CD4-positive, alpha-beta T cell treated with Interleukin-4 for 1 hour (primary cell): ENCODE measurements at regions not wholly inside any gene's neighbourhood (a gene's known extent, or its start where the extent isn't known, plus 50 kb on each side); places are given as distances from the start of the nearest gene placed in this dataset.
"Not testable (repeated sequence)": the region's sequence is repeated elsewhere in the genome, so short reads cannot be mapped to it uniquely, and the experiment has no call there.

Experiments used
- DNase-seq, 2 donors: peaks; one replicate each; pipeline ENCODE4 v3.0.0-alpha.2; 2020 to 2022

DNA sequence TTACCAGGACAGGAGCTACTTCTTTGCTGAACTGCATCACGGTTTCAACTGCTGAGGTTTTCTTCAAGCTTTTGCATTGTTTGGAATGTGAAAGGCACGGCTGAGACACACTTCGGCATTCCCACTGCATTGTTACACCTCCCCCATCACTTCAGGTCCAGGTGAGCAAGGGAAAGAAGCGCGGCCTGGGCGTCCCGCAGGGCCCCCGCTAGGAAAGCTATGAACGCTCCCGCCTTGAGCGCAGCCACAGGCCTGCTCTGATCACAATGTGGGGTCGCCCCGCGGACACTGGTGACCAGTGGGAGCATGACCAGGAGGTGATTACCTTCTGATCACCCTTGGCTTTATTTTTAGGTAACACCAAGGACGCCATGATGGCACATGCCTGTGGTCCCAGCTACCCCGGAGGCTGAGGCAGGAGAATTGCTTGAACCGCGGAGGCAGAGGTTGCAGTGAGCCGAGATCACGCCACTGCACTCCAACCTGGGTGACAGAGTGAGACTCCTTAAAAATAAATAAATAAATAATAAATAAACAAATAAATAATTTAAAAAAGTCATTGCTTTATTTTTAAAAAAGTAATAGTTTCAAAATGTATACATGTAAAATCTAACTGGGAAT, 82.2 kb upstream of the ANTXRL start:
- DNase-seq, result not testable (repeated sequence)

- DNase-seq, result not testable (repeated sequence)
These were observed 76.4 kb upstream of the ANTXRL start for GRCh38 chr10:46210427-46210826.

DNA sequence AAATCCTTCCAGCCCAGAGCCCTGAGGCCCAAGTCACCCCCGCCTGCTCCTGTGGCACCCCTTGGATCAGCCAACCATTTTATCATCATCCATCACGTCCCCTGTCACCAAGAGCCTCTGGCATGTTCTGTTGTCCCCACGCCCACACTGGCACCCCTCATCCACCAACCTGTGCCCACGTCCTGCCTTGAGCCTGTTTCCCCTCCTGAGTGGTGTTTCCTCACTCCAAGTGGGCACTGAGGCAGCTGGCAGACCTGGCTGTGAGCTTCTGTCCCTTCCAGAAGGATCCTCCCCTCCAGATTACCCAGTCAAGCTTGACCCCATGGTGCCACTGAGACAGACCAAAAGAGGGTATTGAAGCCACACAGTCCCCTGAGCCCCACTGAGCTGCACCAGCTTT, 71.4 kb upstream of the ANTXRL start:
- no peak for DNase-seq

DNA sequence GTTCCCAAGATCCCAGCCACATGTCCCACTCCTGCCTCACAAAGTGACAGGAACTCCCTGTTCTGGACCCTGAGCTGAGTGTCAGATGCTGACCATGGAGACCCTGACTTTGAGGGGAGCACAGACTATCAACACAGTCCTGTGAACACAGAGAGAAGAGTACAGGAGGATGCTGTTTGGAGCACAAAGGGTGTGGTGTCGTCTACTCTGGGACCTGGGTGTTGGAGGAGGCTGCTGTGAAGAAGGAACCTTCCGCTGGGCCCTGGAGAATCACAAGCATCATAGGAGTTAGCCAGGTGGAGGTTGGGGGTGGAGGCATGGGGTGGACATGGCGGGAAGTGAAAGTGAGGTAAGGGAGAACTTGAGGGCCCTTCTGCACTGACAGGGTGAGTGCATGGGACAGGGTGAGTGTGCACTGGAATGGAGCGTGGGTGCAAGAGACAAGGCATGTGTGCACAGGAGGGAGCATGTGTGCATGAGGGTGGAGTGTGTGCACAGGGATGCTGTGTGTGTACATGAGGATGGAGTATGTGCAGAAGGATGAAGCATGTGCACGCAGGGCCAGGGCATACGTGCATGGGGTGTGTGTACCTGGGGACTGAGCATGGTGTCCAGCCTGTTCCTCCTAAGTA, 70.7 kb upstream of the ANTXRL start:
- no peak for DNase-seq

GRCh38 chr10:46216836-46217751, 69.7 kb upstream of the ANTXRL start:
- DNase-seq, result no peak

DNA sequence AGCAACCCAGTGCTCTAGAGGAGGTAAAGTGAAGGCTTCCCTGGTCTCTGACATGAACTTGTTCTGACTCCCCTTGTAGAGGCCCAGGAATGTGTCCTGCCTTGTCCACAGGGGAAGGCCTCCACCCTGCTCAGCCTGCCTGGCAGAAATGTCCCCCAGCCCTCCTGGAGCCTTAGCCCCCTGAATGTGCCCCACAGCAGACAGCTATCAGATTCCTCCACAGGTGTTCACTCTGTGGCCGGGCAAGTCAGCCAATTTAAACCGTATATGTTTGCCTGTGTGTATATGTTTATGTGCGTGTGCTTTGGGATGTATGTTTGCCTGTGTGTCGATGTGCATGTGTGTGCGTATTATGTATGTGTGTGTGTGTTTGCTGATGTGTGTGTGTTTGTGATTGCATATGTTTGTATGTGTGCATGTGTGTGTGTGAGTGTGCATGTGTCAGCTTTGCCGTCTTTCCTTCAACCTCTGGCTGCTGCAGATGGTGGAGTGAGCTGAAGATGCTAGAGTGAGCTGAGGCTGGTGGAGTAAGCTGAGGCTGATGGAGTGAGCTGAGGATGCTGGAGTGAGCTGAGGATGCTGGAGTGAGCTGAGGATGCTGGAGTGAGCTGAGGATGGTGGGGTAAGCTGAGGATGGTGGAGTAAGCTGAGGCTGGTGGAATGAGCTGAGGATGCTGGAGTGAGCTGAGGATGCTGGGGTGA, 68.9 kb upstream of the ANTXRL start:
- DNase-seq, result no peak

DNA sequence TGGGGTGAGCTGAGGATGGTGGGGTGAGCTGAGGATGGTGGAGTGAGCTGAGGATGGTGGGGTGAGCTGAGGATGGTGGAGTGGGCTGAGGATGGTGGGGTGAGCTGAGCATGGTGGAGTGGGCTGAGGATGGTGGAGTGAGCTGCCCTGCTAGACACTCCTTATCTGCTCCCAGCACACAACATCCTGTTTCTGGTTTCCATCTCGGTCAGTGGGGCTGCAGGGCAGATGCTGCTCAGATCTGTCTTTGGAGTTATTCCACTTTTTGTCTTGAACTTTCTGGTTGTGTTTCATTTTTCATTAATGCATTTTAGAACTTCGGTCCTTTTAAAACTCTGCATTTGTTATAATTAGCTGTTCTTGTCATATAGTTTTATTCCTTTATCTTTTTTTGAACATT, 67.9 kb upstream of the ANTXRL start:
- DNase-seq, result no peak

GRCh38 chr10:46219431-46219990, 67.3 kb upstream of the ANTXRL start:
- not testable (repeated sequence) for DNase-seq

DNA sequence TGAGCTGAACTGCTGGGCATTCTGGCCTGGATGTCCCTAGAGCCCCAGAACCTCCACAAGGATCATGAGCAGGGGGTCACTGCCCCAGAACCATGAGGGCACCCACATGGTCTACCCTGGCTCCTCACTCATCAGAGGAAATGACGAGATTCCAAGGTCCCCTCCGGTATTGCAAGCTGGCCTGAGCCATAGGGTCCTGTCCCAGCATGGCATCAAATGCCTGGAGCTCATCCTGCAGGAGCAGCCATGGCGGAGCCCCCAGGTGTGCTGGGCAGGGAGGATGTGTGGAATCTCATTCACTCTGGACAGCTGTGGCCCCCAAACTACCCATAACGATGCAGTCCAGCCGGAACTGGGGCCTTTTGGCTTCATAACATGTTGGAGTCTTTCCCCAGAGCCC, 66.6 kb upstream of the ANTXRL start:
- DNase-seq, result no peak

DNA sequence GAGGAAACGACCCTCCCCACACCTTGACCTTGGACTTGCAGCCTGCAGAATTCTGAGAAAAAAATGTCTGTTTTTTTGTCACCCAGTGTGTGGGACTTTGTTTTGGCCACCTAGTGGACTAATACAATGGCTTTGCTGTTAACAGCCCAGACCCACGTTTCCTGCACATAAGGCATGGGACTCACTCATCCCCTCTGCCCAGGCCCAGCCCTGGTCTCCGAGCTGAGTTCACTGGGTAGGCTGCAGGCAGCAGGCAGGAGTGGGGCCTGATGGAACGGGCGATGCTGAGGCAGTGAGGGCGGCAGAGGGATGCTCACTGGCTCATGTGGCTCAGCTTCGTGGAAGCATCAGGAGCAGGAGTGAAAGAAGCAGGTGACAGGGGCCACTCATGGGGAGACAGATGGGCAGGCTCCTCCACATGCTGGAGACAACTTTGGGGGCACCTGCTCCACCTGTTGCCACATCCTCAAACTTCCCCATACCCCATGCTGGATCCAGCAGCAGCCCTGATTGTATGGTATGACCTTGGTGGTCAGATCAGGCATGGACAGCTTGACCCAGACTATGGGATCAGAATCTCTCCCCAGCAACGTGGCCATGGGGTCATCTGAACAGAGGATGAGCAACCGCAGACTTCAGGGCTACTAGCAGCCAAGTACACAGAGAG, 65.8 kb upstream of the ANTXRL start:
- DNase-seq, result no peak

DNA sequence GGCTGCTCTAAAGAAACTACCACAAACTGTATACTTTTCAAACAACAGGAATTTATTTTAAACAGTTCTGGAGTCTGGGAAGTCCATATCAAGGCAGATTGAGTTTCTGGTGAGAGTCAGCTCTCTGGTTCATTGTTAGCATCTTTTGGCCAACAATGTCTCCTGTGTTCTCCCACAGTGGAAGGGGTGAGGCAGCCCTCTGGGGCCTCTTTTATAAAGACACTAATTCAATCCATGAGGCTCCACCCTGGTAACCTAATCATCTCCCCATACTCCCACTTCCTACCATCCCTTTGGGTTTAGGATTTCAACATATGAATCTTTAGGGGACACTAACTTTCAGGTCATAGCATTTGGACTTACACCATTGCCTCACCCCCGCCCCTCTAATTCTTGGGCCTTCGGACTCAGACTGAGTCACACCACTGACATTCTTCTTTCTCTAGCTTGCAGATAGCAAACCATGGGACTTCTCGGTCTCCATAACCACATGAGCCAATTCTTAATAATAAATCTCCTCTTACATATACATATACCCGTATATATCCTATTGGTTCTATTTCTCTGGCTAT, 64.3 kb upstream of the ANTXRL start:
- DNase-seq, result no peak

DNA sequence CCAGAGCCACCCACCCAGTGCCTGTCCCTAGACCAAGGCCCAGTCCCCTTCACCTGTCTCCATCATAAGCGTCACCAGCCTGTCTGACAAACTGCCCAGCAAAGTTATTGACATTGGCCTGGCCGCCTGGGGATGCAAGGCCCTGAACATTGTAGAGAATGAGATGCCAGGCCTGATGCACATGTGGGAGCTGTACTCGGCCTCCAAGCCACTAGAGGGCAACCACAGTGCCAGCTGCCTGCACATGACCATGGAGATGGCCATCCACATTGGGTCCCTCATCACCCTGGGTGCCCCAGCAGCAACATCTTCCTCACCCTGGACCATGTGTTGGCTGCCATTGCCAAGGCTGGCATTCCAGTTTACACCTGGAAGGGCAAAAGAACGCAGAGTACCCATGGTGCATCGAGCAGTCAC, 63.7 kb upstream of the ANTXRL start:
- no peak for DNase-seq

GRCh38 chr10:46223626-46224413, 63.0 kb upstream of the ANTXRL start:
- DNase-seq, result no peak

GRCh38 chr10:46224414-46224682, 62.4 kb upstream of the ANTXRL start:
- DNase-seq, result no peak

GRCh38 chr10:46225597-46225996, 61.2 kb upstream of the ANTXRL start:
- DNase-seq, result no peak

DNA sequence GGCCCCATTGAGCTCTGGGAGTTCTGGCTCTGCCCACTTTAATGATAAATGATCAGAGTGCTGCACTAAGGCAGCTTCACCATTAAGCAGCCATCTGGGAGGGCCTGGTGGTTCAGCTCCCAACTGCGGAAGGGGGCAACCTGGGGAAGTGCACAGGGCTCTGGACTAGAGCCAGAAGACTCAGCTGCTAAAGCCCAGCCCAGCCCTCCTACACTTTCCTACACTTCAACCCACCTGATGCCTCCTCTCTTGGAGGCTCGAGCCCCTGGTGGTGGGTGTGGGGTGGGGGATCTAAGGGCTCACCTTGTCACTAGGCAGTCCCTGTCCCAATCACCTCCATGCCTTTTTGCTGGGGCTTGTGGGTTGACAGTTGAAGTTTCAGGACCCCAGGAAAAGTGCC, 60.6 kb upstream of the ANTXRL start:
- no peak for DNase-seq

DNA sequence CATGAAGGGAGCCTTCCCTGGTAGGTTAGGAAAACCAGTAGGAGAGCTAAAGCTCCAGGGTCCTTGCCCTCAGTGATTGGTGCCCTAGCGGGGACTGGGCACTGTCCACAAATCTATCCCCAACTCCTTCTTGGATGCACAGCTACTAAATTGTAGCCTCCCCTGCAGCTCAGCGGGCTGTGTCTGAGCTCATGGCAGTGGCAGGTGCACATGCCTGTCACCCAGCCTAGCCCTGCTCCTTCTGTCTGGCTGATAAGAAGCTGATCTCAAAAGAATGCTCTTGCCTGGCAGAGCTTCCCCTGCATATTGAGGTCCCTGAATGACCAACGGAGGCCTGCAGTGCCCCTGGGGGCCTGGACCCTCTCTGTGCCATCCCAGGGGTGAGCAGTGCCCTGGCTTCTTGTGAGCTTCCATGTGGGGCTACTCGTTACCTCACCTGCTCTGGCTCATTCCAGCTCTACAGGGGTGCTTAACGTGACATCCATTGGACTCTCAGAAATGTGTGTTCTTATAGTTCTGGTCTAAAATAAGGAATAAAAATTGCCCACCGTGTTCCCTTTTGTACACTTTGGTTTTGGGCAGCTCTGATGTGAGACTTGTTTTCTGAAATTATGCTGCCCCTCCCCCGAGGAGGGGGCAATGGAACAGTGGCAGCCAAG, 59.8 kb upstream of the ANTXRL start:
- no peak for DNase-seq

DNA sequence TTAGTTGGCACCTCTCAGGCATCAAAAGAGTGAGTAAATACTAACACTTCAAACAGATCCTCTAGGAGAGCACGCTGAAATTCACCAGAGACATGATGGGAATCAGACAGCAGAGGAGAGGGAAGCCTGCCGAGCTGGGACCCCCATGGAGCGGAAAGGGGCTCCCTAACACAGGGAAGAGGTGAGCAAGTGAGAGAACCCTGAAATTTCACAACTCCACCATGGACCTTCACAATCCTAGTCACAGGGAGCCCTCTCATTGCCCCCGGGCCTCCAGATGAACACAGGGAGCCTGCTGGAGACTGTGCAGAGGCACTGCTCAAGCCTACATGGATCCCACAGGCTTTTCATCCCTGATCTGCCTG, 59.2 kb upstream of the ANTXRL start:
- no peak for DNase-seq

DNA sequence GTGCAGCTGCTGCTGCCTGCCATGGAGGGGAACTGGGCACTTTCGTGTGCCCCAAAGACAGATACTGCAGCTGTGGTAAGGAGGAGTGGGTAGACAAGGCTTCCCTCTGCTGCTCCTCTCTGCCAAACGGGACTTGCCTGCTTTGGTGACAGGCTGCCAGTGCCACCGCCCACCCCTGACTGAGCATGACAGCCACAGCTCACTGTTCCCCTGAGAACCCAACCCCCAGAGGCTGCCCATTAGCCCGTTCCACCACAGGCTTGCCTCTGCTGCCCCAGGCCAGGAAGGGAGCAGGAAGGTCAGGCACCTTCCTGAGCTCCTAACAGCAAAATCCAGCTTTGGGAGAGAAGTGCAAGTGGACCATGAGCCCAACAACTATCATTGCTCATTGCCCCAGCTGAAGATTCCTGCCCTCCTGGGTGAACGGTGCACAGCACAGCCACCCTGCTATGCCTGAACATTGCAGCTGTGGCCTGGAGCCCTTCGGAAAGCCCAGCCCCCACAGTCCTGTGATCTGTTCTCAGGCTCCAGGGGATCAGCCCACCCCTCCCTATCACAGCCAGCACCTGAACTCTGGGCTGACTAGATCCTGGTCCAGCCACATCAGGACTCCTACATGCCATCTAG, 58.7 kb upstream of the ANTXRL start:
- DNase-seq, result no peak

- DNase-seq, result peak; percentile 55 to 61
These were observed 58.2 kb upstream of the ANTXRL start for GRCh38 chr10:46228563-46229071.
